WERI-Rb-1 (cell line): ENCODE measurements at regions not wholly inside any gene's neighbourhood (a gene's known extent, or its start where the extent isn't known, plus 50 kb on each side); places are given as distances from the start of the nearest gene placed in this dataset.

Experiments used
- DNase-seq: peaks from one replicate; pipeline ENCODE4 v3.0.0-alpha.2; 2020
- H3K27ac ChIP-seq: fragments of 250-450 bp; sonication (Bioruptor Pico); 2 replicates; pipeline ENCODE4 v1.5.1; 2020; ENCODE audit warnings: mild to moderate bottlenecking, moderate library complexity
- H3K27me3 ChIP-seq: fragments of 250-450 bp; sonication (Bioruptor Pico); 2 replicates; pipeline ENCODE4 v1.5.1; 2021; ENCODE audit warnings: mild to moderate bottlenecking, low read depth, moderate library complexity; ENCODE audit not compliant: insufficient read depth, severe bottlenecking
- H3K36me3 ChIP-seq: fragments of 250-450 bp; sonication (Bioruptor Pico); 2 replicates; pipeline ENCODE4 v1.5.1; 2020; ENCODE audit warnings: mild to moderate bottlenecking, moderate library complexity
- H3K4me3 ChIP-seq: 2 replicates; pipeline ENCODE4 v1.5.1; 2011; ENCODE audit warnings: low read depth, mild to moderate bottlenecking, control low read depth, low read length
- H3K9me3 ChIP-seq: fragments of 250-450 bp; sonication (Bioruptor Pico); 2 replicates; pipeline ENCODE4 v1.5.1; 2021; ENCODE audit warnings: mild to moderate bottlenecking, moderate library complexity; ENCODE audit not compliant: severe bottlenecking
- CTCF ChIP-seq: IDR thresholded peaks from 2 replicates; pipeline ENCODE4 v1.5.1; 2011; ENCODE audit warnings: low read depth, mild to moderate bottlenecking, control low read depth, inconsistent platforms, low read length

GRCh38 chr10:129223363-129223762, 243.7 kb upstream of the MGMT start:
- H3K27me3 ChIP-seq: no peaks in the 10 kb centered on the region
- H3K27ac ChIP-seq: no peak overlapping the region
- no peak overlapping the region for H3K4me3 ChIP-seq
- no peaks in the 10 kb centered on the region for H3K9me3 ChIP-seq
- TF ChIP-seq CTCF: no peak
- no peaks in the 10 kb centered on the region for H3K36me3 ChIP-seq
- DNase-seq: no peak

- Histone ChIP-seq H3K27me3 (no peaks in the 10 kb centered on the region), H3K27ac (no peak overlapping the region)
- no peak for TF ChIP-seq CTCF
Measured at GRCh38 chr10:129224065-129224464, 243.0 kb upstream of the MGMT start.

GRCh38 chr10:129231821-129232220, 235.2 kb upstream of the MGMT start:
- H3K27me3 ChIP-seq: no peaks in the 10 kb centered on the region
- no peak overlapping the region for H3K27ac ChIP-seq
- no peak for TF ChIP-seq CTCF
- no peak for DNase-seq
- H3K36me3 ChIP-seq: no peaks in the 10 kb centered on the region
- H3K9me3 ChIP-seq: no peaks in the 10 kb centered on the region
- no peak overlapping the region for H3K4me3 ChIP-seq

More at GRCh38 chr10:129224065-129224464, 243.0 kb upstream of the MGMT start:
- no peak for DNase-seq
- Histone ChIP-seq H3K9me3 (no peaks in the 10 kb centered on the region), H3K4me3 (no peak overlapping the region), H3K36me3 (no peaks in the 10 kb centered on the region)

GRCh38 chr10:129233351-129234148, 233.5 kb upstream of the MGMT start:
- Histone ChIP-seq H3K4me3 (no peak overlapping the region), H3K36me3 (no peaks in the 10 kb centered on the region), H3K27ac (no peak overlapping the region), H3K9me3 (no peaks in the 10 kb centered on the region), H3K27me3 (no peaks in the 10 kb centered on the region)
- DNase-seq: no peak
- no peak for TF ChIP-seq CTCF

GRCh38 chr10:129236274-129236691, 230.8 kb upstream of the MGMT start:
- Histone ChIP-seq H3K27me3 (no peaks in the 10 kb centered on the region), H3K4me3 (no peak overlapping the region), H3K36me3 (no peaks in the 10 kb centered on the region), H3K9me3 (no peaks in the 10 kb centered on the region), H3K27ac (no peak overlapping the region)
- no peak for TF ChIP-seq CTCF
- DNase-seq: no peak

- DNase-seq: no peak
- H3K27me3 ChIP-seq: no peaks in the 10 kb centered on the region
- H3K36me3 ChIP-seq: no peaks in the 10 kb centered on the region
- TF ChIP-seq CTCF: no peak
- no peak overlapping the region for H3K4me3 ChIP-seq
- no peak overlapping the region for H3K27ac ChIP-seq
- no peaks in the 10 kb centered on the region for H3K9me3 ChIP-seq
Measured at GRCh38 chr10:129241461-129241860, 225.6 kb upstream of the MGMT start.
